ENCODE measurements at regions not wholly inside any gene's neighbourhood (a gene's known extent, or its start where the extent isn't known, plus 50 kb on each side); places are given as distances from the start of the nearest gene placed in this dataset.

DNA sequence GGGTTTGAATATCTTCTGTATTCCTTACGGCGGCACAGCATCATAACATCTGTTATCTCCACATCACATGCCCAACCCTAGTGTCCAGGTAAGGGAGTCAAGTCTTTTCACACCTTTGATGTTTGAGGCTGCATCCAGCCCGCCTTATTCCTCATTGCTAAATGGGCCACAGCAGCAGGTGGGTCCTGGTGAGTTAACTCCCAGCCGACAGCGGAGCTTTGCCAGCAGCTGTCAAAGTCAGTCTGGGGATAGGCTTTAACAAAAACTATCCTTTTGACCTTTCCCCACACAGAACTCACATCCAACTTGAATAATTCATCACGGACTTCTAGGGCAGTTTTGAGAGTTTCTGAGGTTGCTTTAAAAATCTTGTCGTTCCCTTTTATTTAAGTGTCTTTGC lies 235.1 kb downstream of the DLEU7 start:
- TF ChIP-seq, protein P1, sequence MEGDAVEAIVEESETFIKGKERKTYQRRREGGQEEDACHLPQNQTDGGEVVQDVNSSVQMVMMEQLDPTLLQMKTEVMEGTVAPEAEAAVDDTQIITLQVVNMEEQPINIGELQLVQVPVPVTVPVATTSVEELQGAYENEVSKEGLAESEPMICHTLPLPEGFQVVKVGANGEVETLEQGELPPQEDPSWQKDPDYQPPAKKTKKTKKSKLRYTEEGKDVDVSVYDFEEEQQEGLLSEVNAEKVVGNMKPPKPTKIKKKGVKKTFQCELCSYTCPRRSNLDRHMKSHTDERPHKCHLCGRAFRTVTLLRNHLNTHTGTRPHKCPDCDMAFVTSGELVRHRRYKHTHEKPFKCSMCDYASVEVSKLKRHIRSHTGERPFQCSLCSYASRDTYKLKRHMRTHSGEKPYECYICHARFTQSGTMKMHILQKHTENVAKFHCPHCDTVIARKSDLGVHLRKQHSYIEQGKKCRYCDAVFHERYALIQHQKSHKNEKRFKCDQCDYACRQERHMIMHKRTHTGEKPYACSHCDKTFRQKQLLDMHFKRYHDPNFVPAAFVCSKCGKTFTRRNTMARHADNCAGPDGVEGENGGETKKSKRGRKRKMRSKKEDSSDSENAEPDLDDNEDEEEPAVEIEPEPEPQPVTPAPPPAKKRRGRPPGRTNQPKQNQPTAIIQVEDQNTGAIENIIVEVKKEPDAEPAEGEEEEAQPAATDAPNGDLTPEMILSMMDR (IDR thresholded peaks at IDR 0.05; ENCODE audit: insufficient read depth, low read depth, low read length): no peak
- no peak for TF ChIP-seq EZH2 (IDR thresholded peaks at IDR 0.05; ENCODE audit: insufficient read depth, low read length)

Measured in astrocyte (in vitro differentiated cells and primary cell).